ENCODE measurements at regions not wholly inside any gene's neighbourhood (a gene's known extent, or its start where the extent isn't known, plus 50 kb on each side); places are given as distances from the start of the nearest gene placed in this dataset.
"Not testable (repeated sequence)": the region's sequence is repeated elsewhere in the genome, so short reads cannot be mapped to it uniquely, and the experiment has no call there.

- Mint-ChIP-seq H3K4me1 (no peaks in the 10 kb centered on the region), H3K9me3 (ENCODE audit: insufficient read depth) (peaks cover 3% of the 10 kb centered on the region), H3K4me3 (no peak overlapping the region), H3K27ac (no peak overlapping the region), H3K27me3 (no peaks in the 10 kb centered on the region)
- Histone ChIP-seq H3K4me1 (ENCODE audit: control insufficient read depth in 2 of 2, insufficient read depth in 2 of 2, low read length in 2 of 2) (no peaks in the 10 kb centered on the region), H3K79me2 (ENCODE audit: control insufficient read depth, insufficient read depth, low read length) (no peaks in the 10 kb centered on the region), H3K27ac (ENCODE audit: low read length in 2 of 2) (no peak overlapping the region), H2AFZ (ENCODE audit: insufficient read depth, low read depth, low read length, poor library complexity, severe bottlenecking) (no peak overlapping the region), H3K27me3 (replicated peaks in 1 of 4; ENCODE audit: control extremely low read depth in 1 of 4, control insufficient read depth in 3 of 4, insufficient read depth in 4 of 4, low read length in 3 of 4) (no peaks in the 10 kb centered on the region), H3K4me3 (ENCODE audit: control extremely low read depth in 1 of 5, extremely low read depth in 1 of 5, insufficient read depth in 1 of 5, low read depth in 2 of 5, low read length in 4 of 5) (no peak overlapping the region), H3K36me3 (replicated peaks in 1 of 2; ENCODE audit: control extremely low read depth in 1 of 2, control insufficient read depth in 1 of 2, extremely low read depth in 1 of 2, insufficient read depth in 2 of 2, low read length in 1 of 2) (no peaks in the 10 kb centered on the region), H3K4me2 (replicated peaks; ENCODE audit: low read depth, low read length, poor library complexity, severe bottlenecking) (no peak overlapping the region), H4K20me1 (ENCODE audit: control insufficient read depth, insufficient read depth, low read length, poor library complexity, severe bottlenecking) (no peaks in the 10 kb centered on the region), H3K9me3 (ENCODE audit: control extremely low read depth in 1 of 3, control insufficient read depth in 2 of 3, insufficient read depth in 1 of 3, low read length in 2 of 3) (peaks cover 0 to 7% (median 0%) of the 10 kb centered on the region in 3 donors), H3K9ac (ENCODE audit: low read length) (no peak overlapping the region)
- no peak for ATAC-seq (ENCODE audit: low read depth)
- ChIA-PET CTCF (no interaction called here), POLR2A (no interaction called here)
- TF ChIP-seq EZH2 (IDR thresholded peaks at IDR 0.05; ENCODE audit: borderline replicate concordance, insufficient read depth, low read depth, low read length, poor library complexity, severe bottlenecking), result no peak
- TF ChIP-seq, protein P1, sequence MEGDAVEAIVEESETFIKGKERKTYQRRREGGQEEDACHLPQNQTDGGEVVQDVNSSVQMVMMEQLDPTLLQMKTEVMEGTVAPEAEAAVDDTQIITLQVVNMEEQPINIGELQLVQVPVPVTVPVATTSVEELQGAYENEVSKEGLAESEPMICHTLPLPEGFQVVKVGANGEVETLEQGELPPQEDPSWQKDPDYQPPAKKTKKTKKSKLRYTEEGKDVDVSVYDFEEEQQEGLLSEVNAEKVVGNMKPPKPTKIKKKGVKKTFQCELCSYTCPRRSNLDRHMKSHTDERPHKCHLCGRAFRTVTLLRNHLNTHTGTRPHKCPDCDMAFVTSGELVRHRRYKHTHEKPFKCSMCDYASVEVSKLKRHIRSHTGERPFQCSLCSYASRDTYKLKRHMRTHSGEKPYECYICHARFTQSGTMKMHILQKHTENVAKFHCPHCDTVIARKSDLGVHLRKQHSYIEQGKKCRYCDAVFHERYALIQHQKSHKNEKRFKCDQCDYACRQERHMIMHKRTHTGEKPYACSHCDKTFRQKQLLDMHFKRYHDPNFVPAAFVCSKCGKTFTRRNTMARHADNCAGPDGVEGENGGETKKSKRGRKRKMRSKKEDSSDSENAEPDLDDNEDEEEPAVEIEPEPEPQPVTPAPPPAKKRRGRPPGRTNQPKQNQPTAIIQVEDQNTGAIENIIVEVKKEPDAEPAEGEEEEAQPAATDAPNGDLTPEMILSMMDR (IDR thresholded peaks at IDR 0.05), result no peak
- intact Hi-C loops (cut with micrococcal nuclease), result no loop called here
- no peak for DNase-seq
Observed at GRCh38 chr4:170691168-170691567, 601.4 kb upstream of the AADAT start.

DNA sequence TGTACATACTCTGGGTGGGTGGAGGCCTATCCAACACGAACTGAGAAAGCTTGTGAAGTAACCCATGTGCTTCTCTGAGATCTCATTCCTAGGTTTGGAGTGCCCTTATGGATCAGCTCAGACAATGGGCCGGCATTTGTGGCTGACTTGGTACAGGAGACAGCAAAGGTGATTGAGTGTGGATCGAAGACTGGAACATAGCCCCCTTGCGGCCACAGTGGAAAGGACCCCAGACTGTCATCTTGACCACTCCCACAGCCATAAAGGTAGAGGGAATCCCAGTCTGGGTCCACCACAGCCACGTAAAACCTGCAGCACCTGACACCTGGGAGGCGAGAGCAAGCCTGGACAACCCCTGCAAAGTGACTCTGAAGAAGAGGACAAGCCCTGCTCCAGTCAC is 598.0 kb upstream of the AADAT start:
- H3K4me3 ChIP-seq (ENCODE audit: control extremely low read depth in 1 of 5, extremely low read depth in 1 of 5, insufficient read depth in 1 of 5, low read depth in 2 of 5, low read length in 4 of 5), result no peak overlapping the region
- Mint-ChIP-seq H3K9me3 (ENCODE audit: insufficient read depth) (peaks cover 3% of the 10 kb centered on the region), H3K4me1 (no peaks in the 10 kb centered on the region), H3K4me3 (no peak overlapping the region), H3K27ac (no peak overlapping the region), H3K27me3 (no peaks in the 10 kb centered on the region)
- H3K36me3 ChIP-seq (replicated peaks in 1 of 2; ENCODE audit: control extremely low read depth in 1 of 2, control insufficient read depth in 1 of 2, extremely low read depth in 1 of 2, insufficient read depth in 2 of 2, low read length in 1 of 2), result no peaks in the 10 kb centered on the region
- H2AFZ ChIP-seq (ENCODE audit: insufficient read depth, low read depth, low read length, poor library complexity, severe bottlenecking), result no peak overlapping the region
- no peaks in the 10 kb centered on the region for H4K20me1 ChIP-seq (ENCODE audit: control insufficient read depth, insufficient read depth, low read length, poor library complexity, severe bottlenecking)
- no peak for ATAC-seq (ENCODE audit: low read depth)
- no peak overlapping the region for H3K9ac ChIP-seq (ENCODE audit: low read length)
- no peaks in the 10 kb centered on the region for H3K4me1 ChIP-seq (ENCODE audit: control insufficient read depth in 2 of 2, insufficient read depth in 2 of 2, low read length in 2 of 2)
- WGBS (ENCODE audit: insufficient coverage), result 87% methylated on average over 5 of the region's 6 CpGs
- no peaks in the 10 kb centered on the region for H3K27me3 ChIP-seq (replicated peaks in 1 of 4; ENCODE audit: control extremely low read depth in 1 of 4, control insufficient read depth in 3 of 4, insufficient read depth in 4 of 4, low read length in 3 of 4)
- intact Hi-C loops (cut with micrococcal nuclease), result no loop called here
- CTCF ChIA-PET, result no interaction called here
- no peaks in the 10 kb centered on the region for H3K79me2 ChIP-seq (ENCODE audit: control insufficient read depth, insufficient read depth, low read length)
- POLR2A ChIA-PET, result no interaction called here
- DNase-seq, result no peak
- no peak overlapping the region for H3K4me2 ChIP-seq (replicated peaks; ENCODE audit: low read depth, low read length, poor library complexity, severe bottlenecking)
- no peak overlapping the region for H3K27ac ChIP-seq (ENCODE audit: low read length in 2 of 2)
- H3K9me3 ChIP-seq (ENCODE audit: control extremely low read depth in 1 of 3, control insufficient read depth in 2 of 3, insufficient read depth in 1 of 3, low read length in 2 of 3), result peaks cover 0 to 7% (median 0%) of the 10 kb centered on the region in 3 donors
- TF ChIP-seq, protein P1 (IDR thresholded peaks at IDR 0.05), result no peak
- TF ChIP-seq EZH2 (IDR thresholded peaks at IDR 0.05; ENCODE audit: borderline replicate concordance, insufficient read depth, low read depth, low read length, poor library complexity, severe bottlenecking), result no peak

DNA sequence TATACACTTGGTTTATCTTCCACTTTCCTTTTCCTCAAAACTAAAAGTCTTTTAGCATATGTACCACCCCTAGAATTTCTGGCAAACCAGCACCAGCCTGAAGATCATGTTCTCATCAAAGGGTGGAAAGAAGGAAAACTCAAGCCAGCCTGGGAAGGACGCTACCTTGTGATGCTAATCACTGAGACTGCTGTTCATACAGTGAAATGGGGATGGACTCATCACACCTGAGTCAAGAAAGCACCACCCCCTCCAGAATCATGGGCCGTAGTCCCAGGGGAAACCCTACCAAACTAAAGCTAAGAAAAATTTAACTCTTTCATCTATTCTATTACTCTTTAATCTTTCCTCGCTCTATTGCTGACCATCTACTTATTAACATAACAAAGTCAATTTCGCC is 595.9 kb upstream of the AADAT start:
- H3K79me2 ChIP-seq (ENCODE audit: control insufficient read depth, insufficient read depth, low read length); ATAC-seq (ENCODE audit: low read depth); H3K4me2 ChIP-seq (replicated peaks; ENCODE audit: low read depth, low read length, poor library complexity, severe bottlenecking); H3K9ac ChIP-seq (ENCODE audit: low read length); H3K4me1 Mint-ChIP-seq; intact Hi-C loops (cut with micrococcal nuclease); H3K27me3 ChIP-seq (replicated peaks in 1 of 4; ENCODE audit: control extremely low read depth in 1 of 4, control insufficient read depth in 3 of 4, insufficient read depth in 4 of 4, low read length in 3 of 4); H3K9me3 ChIP-seq (ENCODE audit: control extremely low read depth in 1 of 3, control insufficient read depth in 2 of 3, insufficient read depth in 1 of 3, low read length in 2 of 3); CTCF ChIA-PET; H3K9me3 Mint-ChIP-seq (ENCODE audit: insufficient read depth); H3K27me3 Mint-ChIP-seq; H2AFZ ChIP-seq (ENCODE audit: insufficient read depth, low read depth, low read length, poor library complexity, severe bottlenecking); H3K4me3 Mint-ChIP-seq; DNase-seq; H3K27ac Mint-ChIP-seq; H3K4me1 ChIP-seq (ENCODE audit: control insufficient read depth in 2 of 2, insufficient read depth in 2 of 2, low read length in 2 of 2); H3K36me3 ChIP-seq (replicated peaks in 1 of 2; ENCODE audit: control extremely low read depth in 1 of 2, control insufficient read depth in 1 of 2, extremely low read depth in 1 of 2, insufficient read depth in 2 of 2, low read length in 1 of 2); H3K4me3 ChIP-seq (ENCODE audit: control extremely low read depth in 1 of 5, extremely low read depth in 1 of 5, insufficient read depth in 1 of 5, low read depth in 2 of 5, low read length in 4 of 5); H3K27ac ChIP-seq (ENCODE audit: low read length in 2 of 2); H4K20me1 ChIP-seq (ENCODE audit: control insufficient read depth, insufficient read depth, low read length, poor library complexity, severe bottlenecking); POLR2A ChIA-PET: not testable (repeated sequence)
- no CpG with 5 or more reads among the region's 4 CpGs for WGBS (ENCODE audit: insufficient coverage)
